ENCODE measurements at regions not wholly inside any gene's neighbourhood (a gene's known extent, or its start where the extent isn't known, plus 50 kb on each side); places are given as distances from the start of the nearest gene placed in this dataset.

DNA sequence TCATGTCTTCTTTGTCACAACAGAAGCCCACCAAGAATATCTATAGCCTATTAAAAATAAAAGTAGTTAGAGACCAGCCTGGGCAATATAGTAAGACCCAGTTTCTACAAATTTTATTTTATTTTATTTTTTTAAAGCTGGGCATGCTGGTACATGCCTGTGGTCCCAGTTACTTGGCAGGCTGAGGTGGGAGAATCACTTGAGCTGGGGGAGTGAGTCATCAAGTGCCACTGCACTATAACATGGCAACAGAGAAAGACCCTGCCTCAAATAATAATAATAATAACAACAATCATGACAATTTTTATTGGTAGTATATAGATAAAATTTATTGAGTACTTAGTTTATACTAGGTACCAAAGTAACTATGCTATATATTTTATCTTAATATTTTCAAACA lies 93.0 kb upstream of the NPFFR2 start:
- H4K20me1 ChIP-seq (ENCODE audit: insufficient read depth), result no peaks in the 10 kb centered on the region
- H3K9me3 ChIP-seq (ENCODE audit: control insufficient read depth in 1 of 2, insufficient read depth in 1 of 2, low read depth in 1 of 2, low read length in 2 of 2), result peaks cover 0 to 3% of the 10 kb centered on the region in 2 experiments; a peak in 2 of 4 replicates
- H3K4me1 ChIP-seq (ENCODE audit: control insufficient read depth in 1 of 2, insufficient read depth in 2 of 2, low read length in 2 of 2), result no peaks in the 10 kb centered on the region
- RAD21 ChIA-PET (ENCODE audit: low non-redundant PET in 1 of 2, low total read pairs in 2 of 2, uncharacterized antibody in 2 of 2, unreplicated experiment in 2 of 2), result no interaction called here
- DNase-seq (ENCODE audit: low read depth, low spot score) (no peak), ATAC-seq (no peak)
- no peak overlapping the region for H3K4me2 ChIP-seq (ENCODE audit: low read length)
- H3K79me2 ChIP-seq (ENCODE audit: insufficient read depth, low read length), result no peaks in the 10 kb centered on the region
- intact Hi-C loops (cut with micrococcal nuclease), result no loop called here
- CTCF ChIA-PET, result no interaction called here
- no peak overlapping the region for H2AFZ ChIP-seq (ENCODE audit: low read depth, low read length, poor library complexity, severe bottlenecking)
- BruUV-seq (replicated peaks), result no TSS peak
- H3K9ac ChIP-seq (ENCODE audit: low read length), result no peak overlapping the region
- POLR2A ChIA-PET, result no interaction called here
- no peaks in the 10 kb centered on the region for H3K27me3 ChIP-seq (ENCODE audit: insufficient read depth, low read length)
- H3K4me3 ChIP-seq (replicated peaks in 1 of 2; ENCODE audit: low read depth in 1 of 2, low read length in 2 of 2), result no peak overlapping the region
- no peaks in the 10 kb centered on the region for H3K9me2 ChIP-seq (ENCODE audit: insufficient read depth)
- H3K27ac ChIP-seq (ENCODE audit: low read depth, low read length), result no peak overlapping the region
- H3K36me3 ChIP-seq (ENCODE audit: control insufficient read depth in 1 of 2, insufficient read depth in 2 of 2, low read length in 2 of 2), result no peaks in the 10 kb centered on the region
- TF ChIP-seq EGR1 (IDR thresholded peaks at IDR 0.05; ENCODE audit: low read depth) (no peak), SRF (IDR thresholded peaks at IDR 0.05; ENCODE audit: low read depth) (no peak), POLR2A (IDR thresholded peaks at IDR 0.05; ENCODE audit: borderline replicate concordance, extremely low read depth, insufficient read depth, insufficient read length) (no peak), SIN3A (IDR thresholded peaks at IDR 0.05; ENCODE audit: low read depth) (no peak), JUND (IDR thresholded peaks at IDR 0.05) (no peak), ELF1 (IDR thresholded peaks at IDR 0.05; ENCODE audit: borderline replicate concordance, low read depth) (no peak), FOSL1 (IDR thresholded peaks at IDR 0.05; ENCODE audit: low read depth) (no peak)
- TF ChIP-seq, protein P1, sequence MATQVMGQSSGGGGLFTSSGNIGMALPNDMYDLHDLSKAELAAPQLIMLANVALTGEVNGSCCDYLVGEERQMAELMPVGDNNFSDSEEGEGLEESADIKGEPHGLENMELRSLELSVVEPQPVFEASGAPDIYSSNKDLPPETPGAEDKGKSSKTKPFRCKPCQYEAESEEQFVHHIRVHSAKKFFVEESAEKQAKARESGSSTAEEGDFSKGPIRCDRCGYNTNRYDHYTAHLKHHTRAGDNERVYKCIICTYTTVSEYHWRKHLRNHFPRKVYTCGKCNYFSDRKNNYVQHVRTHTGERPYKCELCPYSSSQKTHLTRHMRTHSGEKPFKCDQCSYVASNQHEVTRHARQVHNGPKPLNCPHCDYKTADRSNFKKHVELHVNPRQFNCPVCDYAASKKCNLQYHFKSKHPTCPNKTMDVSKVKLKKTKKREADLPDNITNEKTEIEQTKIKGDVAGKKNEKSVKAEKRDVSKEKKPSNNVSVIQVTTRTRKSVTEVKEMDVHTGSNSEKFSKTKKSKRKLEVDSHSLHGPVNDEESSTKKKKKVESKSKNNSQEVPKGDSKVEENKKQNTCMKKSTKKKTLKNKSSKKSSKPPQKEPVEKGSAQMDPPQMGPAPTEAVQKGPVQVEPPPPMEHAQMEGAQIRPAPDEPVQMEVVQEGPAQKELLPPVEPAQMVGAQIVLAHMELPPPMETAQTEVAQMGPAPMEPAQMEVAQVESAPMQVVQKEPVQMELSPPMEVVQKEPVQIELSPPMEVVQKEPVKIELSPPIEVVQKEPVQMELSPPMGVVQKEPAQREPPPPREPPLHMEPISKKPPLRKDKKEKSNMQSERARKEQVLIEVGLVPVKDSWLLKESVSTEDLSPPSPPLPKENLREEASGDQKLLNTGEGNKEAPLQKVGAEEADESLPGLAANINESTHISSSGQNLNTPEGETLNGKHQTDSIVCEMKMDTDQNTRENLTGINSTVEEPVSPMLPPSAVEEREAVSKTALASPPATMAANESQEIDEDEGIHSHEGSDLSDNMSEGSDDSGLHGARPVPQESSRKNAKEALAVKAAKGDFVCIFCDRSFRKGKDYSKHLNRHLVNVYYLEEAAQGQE (IDR thresholded peaks at IDR 0.05; ENCODE audit: low read depth), result no peak
- TF ChIP-seq, protein P2, sequence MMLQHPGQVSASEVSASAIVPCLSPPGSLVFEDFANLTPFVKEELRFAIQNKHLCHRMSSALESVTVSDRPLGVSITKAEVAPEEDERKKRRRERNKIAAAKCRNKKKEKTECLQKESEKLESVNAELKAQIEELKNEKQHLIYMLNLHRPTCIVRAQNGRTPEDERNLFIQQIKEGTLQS (IDR thresholded peaks at IDR 0.05), result no peak

All from HCT116 (cell line).